Erythroblast (primary cell): ENCODE measurements at regions not wholly inside any gene's neighbourhood (a gene's known extent, or its start where the extent isn't known, plus 50 kb on each side); places are given as distances from the start of the nearest gene placed in this dataset.
A peak's percentile ranks its signal among the peaks of the same experiment; 100 is the strongest.
"Not testable (repeated sequence)": the region's sequence is repeated elsewhere in the genome, so short reads cannot be mapped to it uniquely, and the experiment has no call there.

Experiments
- DNase-seq, 2 experiments: peaks; one replicate each; lab custom pipeline; 2025; lab: John Stamatoyannopoulos, UW
- GATA1 ChIP-seq: IDR thresholded peaks from 2 replicates; pipeline ENCODE4 v1.6.1; 2011; ENCODE audit warnings: low read depth, mild to moderate bottlenecking, control low read depth, low read length, moderate library complexity
- POLR2A ChIP-seq: IDR thresholded peaks from 2 replicates; pipeline ENCODE4 v1.6.1; 2011; ENCODE audit warnings: mild to moderate bottlenecking, low read length

- no peak for TF ChIP-seq POLR2A
- no peak for TF ChIP-seq GATA1
- no peak for DNase-seq
These were observed 109.6 kb upstream of the SP4 start for GRCh38 chr7:21317966-21318915.

- no peak for DNase-seq
These were observed 109.0 kb upstream of the SP4 start for GRCh38 chr7:21318916-21319270.

GRCh38 chr7:21326241-21326640 lies 101.6 kb upstream of the SP4 start:
- no peak for TF ChIP-seq POLR2A
- no peak for TF ChIP-seq GATA1
- DNase-seq = no peak

More at GRCh38 chr7:21318916-21319270, 109.0 kb upstream of the SP4 start:
- no peak for TF ChIP-seq GATA1
- TF ChIP-seq POLR2A = no peak

- TF ChIP-seq POLR2A (no peak), GATA1 (no peak)
- no peak for DNase-seq
These were observed 101.0 kb upstream of the SP4 start for GRCh38 chr7:21326921-21327320.

- TF ChIP-seq GATA1 = no peak
- no peak for TF ChIP-seq POLR2A
- no peak for DNase-seq
These were observed 100.2 kb upstream of the SP4 start for GRCh38 chr7:21327422-21328409.

GRCh38 chr7:21330462-21331178 lies 97.3 kb upstream of the SP4 start:
- no peak for TF ChIP-seq POLR2A
- TF ChIP-seq GATA1 = no peak

GRCh38 chr7:21334906-21335305 lies 93.0 kb upstream of the SP4 start:
- no peak for TF ChIP-seq POLR2A
- peak; percentile 24 for TF ChIP-seq GATA1
- peak; percentile 70 to 92 for DNase-seq

More at GRCh38 chr7:21330462-21331178, 97.3 kb upstream of the SP4 start:
- no peak for DNase-seq

GRCh38 chr7:21336743-21337142 lies 91.1 kb upstream of the SP4 start:
- peak; percentile 26 to 35 for DNase-seq

GRCh38 chr7:21338728-21339164 lies 89.1 kb upstream of the SP4 start:
- TF ChIP-seq POLR2A (no peak), GATA1 (no peak)
- peak; percentile 55 to 83 for DNase-seq

More at GRCh38 chr7:21336743-21337142, 91.1 kb upstream of the SP4 start:
- TF ChIP-seq POLR2A = no peak
- TF ChIP-seq GATA1 = no peak

GRCh38 chr7:21344900-21345299 lies 83.0 kb upstream of the SP4 start:
- not testable (repeated sequence) for DNase-seq

GRCh38 chr7:21345361-21345760 lies 82.5 kb upstream of the SP4 start:
- no peak for DNase-seq
- no peak for TF ChIP-seq POLR2A

GRCh38 chr7:21346297-21346696 lies 81.6 kb upstream of the SP4 start:
- no peak for DNase-seq
- TF ChIP-seq POLR2A (no peak), GATA1 (no peak)
